ENCODE measurements at regions not wholly inside any gene's neighbourhood (a gene's known extent, or its start where the extent isn't known, plus 50 kb on each side); places are given as distances from the start of the nearest gene placed in this dataset.
"Not testable (repeated sequence)": the region's sequence is repeated elsewhere in the genome, so short reads cannot be mapped to it uniquely, and the experiment has no call there.

GRCh38 chr10:128568041-128568440 lies 441.8 kb upstream of the MKI67 start:
- DNase-seq, result no peak

- DNase-seq, result no peak
These were observed 442.3 kb upstream of the MKI67 start for GRCh38 chr10:128568491-128568890.

GRCh38 chr10:128568990-128569945 lies 443.0 kb upstream of the MKI67 start:
- DNase-seq, result no peak

GRCh38 chr10:128570319-128570995 lies 444.2 kb upstream of the MKI67 start:
- no peak for DNase-seq

GRCh38 chr10:128571071-128571470 lies 444.8 kb upstream of the MKI67 start:
- DNase-seq, result no peak

GRCh38 chr10:128571745-128572144 lies 445.5 kb upstream of the MKI67 start:
- DNase-seq, result no peak

GRCh38 chr10:128572696-128573095 lies 446.5 kb upstream of the MKI67 start:
- no peak for DNase-seq

- no peak for DNase-seq
These were observed 447.1 kb upstream of the MKI67 start for GRCh38 chr10:128573281-128573845.

GRCh38 chr10:128573986-128574385 lies 447.8 kb upstream of the MKI67 start:
- DNase-seq, result no peak

- DNase-seq, result no peak
These were observed 448.5 kb upstream of the MKI67 start for GRCh38 chr10:128574581-128575210.

GRCh38 chr10:128575761-128576160 lies 449.5 kb upstream of the MKI67 start:
- no peak for DNase-seq

GRCh38 chr10:128576336-128576735 lies 450.1 kb upstream of the MKI67 start:
- no peak for DNase-seq

- no peak for DNase-seq
These were observed 450.9 kb upstream of the MKI67 start for GRCh38 chr10:128576943-128577670.

- no peak for DNase-seq
These were observed 451.9 kb upstream of the MKI67 start for GRCh38 chr10:128577958-128578750.

GRCh38 chr10:128578766-128579165 lies 452.5 kb upstream of the MKI67 start:
- DNase-seq, result no peak

- no peak for DNase-seq
These were observed 453.1 kb upstream of the MKI67 start for GRCh38 chr10:128579280-128579865.

GRCh38 chr10:128579901-128580300 lies 453.7 kb upstream of the MKI67 start:
- no peak for DNase-seq

GRCh38 chr10:128583125-128583524 lies 456.9 kb upstream of the MKI67 start:
- not testable (repeated sequence) for DNase-seq

- not testable (repeated sequence) for DNase-seq
These were observed 460.4 kb upstream of the MKI67 start for GRCh38 chr10:128586599-128586998.

GRCh38 chr10:128587689-128588088 lies 461.5 kb upstream of the MKI67 start:
- no peak for DNase-seq

- DNase-seq, result no peak
These were observed 462.2 kb upstream of the MKI67 start for GRCh38 chr10:128588402-128588801.

Measured in activated CD8-positive, alpha-beta memory T cell treated with anti-CD3 and anti-CD28 coated beads, Interleukin-2, amount 50 U/mL, for 4 hours (primary cell).